LNCAP (cell line): ENCODE measurements at regions not wholly inside any gene's neighbourhood (a gene's known extent, or its start where the extent isn't known, plus 50 kb on each side); places are given as distances from the start of the nearest gene placed in this dataset.

Experiments
- TF ChIP-seq, protein P1 (sequence below): fragments of 450-650 bp; IDR thresholded peaks from 2 replicates; pipeline ENCODE4 v1.5.1; 2017; ENCODE audit warnings: mild to moderate bottlenecking

GRCh38 chr4:84028340-84028739, 470.8 kb downstream of the NKX6-1 start:
- TF ChIP-seq, protein P1, sequence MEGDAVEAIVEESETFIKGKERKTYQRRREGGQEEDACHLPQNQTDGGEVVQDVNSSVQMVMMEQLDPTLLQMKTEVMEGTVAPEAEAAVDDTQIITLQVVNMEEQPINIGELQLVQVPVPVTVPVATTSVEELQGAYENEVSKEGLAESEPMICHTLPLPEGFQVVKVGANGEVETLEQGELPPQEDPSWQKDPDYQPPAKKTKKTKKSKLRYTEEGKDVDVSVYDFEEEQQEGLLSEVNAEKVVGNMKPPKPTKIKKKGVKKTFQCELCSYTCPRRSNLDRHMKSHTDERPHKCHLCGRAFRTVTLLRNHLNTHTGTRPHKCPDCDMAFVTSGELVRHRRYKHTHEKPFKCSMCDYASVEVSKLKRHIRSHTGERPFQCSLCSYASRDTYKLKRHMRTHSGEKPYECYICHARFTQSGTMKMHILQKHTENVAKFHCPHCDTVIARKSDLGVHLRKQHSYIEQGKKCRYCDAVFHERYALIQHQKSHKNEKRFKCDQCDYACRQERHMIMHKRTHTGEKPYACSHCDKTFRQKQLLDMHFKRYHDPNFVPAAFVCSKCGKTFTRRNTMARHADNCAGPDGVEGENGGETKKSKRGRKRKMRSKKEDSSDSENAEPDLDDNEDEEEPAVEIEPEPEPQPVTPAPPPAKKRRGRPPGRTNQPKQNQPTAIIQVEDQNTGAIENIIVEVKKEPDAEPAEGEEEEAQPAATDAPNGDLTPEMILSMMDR, result no peak

- TF ChIP-seq, protein P1, result no peak
Measured at GRCh38 chr4:84024405-84024804, 474.7 kb downstream of the NKX6-1 start.

DNA sequence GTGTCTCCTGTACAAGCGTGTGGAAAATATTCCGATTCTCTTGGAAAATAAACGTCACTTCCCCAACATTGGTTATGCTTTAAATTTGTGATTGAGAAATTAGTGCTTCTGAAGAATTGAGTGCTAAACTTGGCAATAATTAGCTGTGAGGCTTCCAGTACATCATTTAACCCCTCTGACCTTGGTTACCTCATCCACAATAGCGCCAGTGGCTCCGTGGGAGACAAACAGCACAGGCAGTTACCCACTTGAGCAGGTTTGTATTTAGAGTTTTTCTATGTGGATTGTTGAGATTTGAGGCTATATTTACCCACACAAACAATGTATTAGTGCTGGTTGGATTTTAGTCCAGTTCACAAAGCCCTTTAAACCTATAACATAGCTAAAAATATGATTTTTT, 476.5 kb downstream of the NKX6-1 start:
- TF ChIP-seq, protein P1, result no peak

DNA sequence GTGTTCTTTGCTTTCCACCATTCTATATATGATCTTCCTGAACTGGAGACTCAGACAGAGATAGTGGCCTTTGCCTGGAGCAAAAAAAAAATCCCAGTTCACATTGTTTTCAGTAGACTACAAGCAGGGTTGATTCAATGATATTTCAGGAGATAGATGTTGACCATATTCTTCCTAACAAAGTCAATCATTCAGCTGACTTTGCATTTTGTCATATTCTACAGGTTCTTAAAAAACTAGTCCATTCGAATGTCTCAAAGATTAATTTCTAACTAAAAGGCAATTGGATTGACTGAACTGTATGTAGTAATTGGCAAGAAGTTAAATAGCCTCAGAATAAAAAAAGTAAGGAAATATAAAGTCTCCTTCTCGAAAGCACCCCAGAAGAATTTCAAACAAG, 479.5 kb downstream of the NKX6-1 start:
- TF ChIP-seq, protein P1, result no peak

- TF ChIP-seq, protein P1, result no peak
Measured at GRCh38 chr4:84003046-84003445, 467.1 kb downstream of the GPAT3 start.

DNA sequence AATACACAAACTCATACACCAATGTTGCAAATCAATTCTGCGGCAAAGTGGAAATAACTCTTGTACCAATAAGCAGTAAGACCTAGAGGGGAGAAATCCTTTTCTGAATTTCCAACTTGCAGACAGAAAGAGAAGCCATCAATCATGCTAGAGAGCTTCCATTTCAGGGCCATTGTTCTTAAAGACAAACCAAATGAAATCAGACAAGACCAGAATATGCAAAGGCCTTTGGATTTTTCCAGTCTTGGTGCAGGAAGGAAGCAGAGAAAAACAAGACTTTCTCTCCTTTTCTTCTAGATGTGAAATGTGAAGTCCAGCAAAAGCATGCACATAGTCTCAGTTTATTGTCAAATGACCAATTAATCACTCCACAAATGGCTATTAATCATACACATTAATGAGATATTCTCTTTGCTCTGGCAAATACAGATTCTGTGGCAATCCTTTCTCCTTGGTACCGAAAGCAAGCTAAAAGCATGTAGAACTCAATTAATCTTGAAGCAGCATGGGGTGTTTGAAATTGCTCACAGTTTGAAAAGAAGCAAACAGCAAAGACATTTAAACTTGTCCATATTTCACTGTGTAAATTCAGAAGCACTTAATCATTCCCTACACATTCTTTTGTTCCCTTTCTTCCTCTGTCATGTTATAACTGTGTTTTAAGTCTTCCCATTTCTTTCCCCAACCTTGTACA, 466.1 kb downstream of the GPAT3 start:
- TF ChIP-seq, protein P1, result no peak

DNA sequence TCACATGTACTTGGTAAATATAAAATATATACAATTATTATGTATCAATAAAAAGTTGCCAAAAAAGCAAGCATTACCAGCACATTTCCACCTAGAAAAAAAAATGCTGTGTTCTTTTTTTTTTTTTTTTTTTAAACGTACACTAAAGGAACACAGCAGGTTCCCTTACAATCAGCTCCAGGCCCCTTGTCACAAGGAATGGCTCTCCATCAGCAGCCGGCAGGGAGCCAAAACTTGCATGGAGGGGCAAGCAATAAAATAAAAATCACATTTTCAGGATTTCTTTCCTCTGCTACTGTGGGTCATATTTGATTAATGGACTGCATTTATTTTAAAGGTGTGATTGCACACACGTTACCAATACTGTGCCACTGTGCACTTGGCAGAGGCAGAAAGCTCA, 460.3 kb downstream of the GPAT3 start:
- TF ChIP-seq, protein P1, result no peak

DNA sequence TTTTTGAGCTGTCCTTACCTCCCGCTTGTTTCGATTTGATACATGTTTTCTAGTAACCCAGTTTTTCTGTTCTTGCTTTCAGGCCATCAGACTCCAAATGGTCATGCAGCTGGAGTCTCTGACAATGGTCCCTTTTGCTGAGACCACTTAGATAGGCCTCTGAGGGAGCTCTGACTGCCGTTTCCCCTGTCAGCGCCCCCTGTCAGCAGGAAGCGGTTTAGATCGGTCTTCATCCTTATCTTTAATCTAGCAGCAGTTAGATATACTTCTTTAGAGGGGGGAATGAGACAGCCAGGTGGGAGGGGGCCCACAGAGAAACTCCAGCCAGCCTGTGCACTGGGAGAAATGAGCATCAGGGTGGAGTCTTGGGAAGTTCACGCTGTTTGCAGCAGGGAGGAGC, 457.9 kb downstream of the GPAT3 start:
- TF ChIP-seq, protein P1, result 0 out of 2 replicates have a peak, but pooled peaks have one; percentile 22
